HG03064 (cell line): ENCODE measurements at regions not wholly inside any gene's neighbourhood (a gene's known extent, or its start where the extent isn't known, plus 50 kb on each side); places are given as distances from the start of the nearest gene placed in this dataset.
A peak's percentile ranks its signal among the peaks of the same experiment; 100 is the strongest.
"Not testable (repeated sequence)": the region's sequence is repeated elsewhere in the genome, so short reads cannot be mapped to it uniquely, and the experiment has no call there.

Source experiments
- ATAC-seq: cut with Tn5 transposase; IDR thresholded peaks from one replicate; pipeline ENCODE4 v1.9.1; 2021; ENCODE audit warnings: low read depth; ENCODE audit not compliant: unreplicated experiment

DNA sequence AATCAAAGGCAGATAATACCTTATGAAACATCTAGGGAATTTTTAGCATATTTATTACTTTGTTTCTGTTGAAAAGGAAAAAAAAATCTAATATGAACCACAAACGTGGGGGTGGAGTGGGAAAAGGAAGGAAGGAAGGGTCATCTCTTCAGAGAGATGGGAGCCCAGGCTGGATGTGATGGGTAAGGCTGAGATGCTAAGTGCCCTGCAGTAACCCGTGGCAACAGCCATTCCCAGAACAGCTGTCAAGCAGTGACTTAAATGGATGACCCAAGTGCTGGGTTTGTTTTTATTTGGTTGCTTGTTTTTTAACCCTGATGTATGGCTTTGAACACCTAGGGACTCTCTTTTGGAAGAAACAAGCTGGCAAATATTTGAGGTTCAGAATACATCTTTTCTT is 50.7 kb upstream of the KLF7 start:
- no peak for ATAC-seq

DNA sequence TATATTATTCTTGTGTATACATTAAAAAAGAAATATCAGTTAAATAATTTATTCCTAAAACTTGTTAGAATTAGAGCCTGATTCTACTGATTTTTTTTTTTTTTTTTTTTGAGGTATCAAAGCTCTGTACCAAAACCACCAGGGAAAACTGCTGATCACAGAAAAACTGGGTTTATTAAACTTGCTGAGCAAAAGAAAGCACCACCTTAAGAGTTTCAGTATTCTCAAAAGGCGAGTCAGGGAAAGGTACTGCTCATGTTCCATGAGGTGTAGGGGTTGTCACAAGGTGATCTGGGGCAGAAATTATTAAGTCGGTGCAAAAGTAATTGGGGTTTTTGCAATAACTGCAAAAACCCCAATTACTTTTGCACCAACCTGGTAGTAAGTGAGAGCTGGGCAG is 51.7 kb upstream of the KLF7 start:
- no peak for ATAC-seq

DNA sequence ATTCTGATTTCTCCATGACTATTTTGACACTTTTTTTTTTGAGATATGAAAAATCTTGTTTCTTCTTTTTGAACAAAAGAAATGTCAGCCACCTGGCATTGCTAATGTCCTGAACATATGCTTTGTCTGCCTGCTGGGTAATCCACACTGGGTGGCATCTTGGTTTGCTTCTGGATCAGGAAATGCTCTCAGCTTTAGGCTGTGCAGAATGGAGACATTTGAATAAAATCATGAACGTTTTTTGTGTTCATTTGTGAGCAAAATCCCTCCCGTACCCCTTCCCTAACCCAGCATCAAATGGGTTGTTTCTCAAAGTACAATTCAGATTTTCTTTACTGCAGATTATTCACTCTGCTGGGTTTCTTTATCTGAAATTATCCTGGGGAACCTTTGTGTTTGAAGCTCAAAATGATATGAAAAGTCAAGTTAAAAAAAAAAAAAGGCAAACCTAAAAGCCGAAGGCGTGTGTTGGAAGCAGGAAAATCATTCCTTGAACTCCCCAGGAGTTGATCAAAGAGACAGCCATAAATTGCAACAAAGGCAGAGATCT is 53.4 kb upstream of the KLF7 start:
- no peak for ATAC-seq

DNA sequence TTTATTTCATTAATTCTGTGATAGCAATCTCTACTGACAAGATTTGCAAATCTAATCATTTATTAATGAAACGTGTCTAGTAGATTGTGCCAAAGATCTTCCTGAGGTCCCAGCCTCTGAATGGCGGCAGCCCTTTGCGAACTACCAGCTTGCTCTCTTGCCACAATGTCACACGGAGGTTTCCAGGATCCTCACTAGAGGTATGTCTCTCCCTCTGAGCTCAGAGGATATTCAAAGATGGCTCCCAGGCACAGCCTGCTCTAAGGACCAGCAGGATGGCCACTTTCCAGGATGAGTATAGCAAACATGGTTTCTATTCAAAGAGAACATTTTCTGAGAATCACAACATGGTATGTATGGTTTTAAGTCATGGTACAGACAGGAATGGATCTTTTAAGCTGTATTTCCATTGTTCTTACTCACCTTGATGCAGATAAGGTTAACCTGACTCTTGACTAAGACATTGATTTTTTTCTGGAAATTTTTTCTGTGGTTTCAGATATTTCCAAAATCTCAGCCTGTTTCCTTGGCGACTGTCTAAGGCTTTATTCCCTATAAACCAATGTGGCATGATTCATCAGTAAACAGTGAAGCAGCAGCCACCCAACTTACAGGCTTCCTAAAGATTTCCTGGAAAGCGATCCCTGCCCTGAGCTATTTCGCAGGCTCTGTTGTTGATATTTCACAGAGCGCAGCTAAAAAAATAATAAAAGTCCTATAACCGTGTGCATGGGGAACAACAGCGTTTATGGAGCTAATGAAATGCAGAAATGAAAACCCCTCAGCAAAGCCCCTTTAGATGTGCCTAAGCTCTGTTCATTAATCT is 54.1 kb upstream of the KLF7 start:
- ATAC-seq, result no peak

DNA sequence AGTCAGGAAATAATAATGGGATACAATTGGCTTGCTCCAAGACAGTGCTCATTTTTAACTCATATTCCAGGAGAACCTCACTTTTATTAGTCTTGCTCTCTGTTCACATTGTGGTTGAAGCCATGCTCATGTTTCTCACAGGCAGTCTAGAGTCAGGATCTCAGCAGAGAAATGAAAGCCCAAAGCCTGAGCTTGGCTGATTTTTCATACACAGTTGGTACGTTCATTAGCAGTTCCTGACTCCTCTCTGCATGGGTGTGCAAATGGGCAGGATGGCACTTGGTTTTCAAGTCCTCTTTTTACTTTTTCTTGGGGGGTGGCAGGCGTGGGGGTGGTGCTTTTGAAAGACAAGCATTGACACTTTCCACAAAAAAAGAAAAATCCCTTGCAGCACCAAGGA is 56.0 kb upstream of the KLF7 start:
- ATAC-seq, result no peak

GRCh38 chr2:207223051-207223450 is 57.3 kb upstream of the KLF7 start:
- ATAC-seq, result peak; percentile 53

GRCh38 chr2:207224381-207224780 is 58.6 kb upstream of the KLF7 start:
- no peak for ATAC-seq

DNA sequence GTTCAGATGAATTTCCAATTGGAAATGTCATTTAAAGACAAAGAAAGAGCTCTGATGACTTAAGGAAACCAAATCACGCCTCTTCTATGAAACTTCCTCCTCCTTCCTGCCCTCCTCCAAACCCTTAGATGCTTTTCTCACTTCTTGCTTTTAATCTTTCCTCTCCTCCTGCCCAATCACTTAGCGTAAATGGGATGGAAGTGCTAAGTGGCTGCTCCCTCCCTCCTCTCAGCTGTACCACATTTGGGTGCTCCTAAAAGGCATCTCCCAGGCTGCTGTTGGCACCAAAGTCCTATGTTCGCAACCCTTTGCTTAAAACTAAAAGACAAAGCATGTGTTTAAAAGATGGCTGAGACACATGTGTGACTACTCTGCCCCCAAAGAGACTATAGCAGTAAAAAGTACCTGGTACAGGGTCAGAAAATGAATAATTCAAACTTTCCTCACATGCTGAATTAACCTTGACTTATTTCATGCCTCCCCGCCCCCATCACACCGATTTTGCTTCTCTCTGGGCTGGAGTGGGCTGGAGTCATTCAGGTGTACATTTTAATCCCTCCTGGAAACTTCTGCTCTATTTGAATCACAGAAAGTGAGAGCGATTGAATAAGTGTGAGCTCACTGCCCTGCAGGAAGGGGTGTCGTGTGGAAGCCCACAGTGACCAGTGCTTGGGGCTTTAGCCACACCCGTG is 59.2 kb upstream of the KLF7 start:
- no peak for ATAC-seq

DNA sequence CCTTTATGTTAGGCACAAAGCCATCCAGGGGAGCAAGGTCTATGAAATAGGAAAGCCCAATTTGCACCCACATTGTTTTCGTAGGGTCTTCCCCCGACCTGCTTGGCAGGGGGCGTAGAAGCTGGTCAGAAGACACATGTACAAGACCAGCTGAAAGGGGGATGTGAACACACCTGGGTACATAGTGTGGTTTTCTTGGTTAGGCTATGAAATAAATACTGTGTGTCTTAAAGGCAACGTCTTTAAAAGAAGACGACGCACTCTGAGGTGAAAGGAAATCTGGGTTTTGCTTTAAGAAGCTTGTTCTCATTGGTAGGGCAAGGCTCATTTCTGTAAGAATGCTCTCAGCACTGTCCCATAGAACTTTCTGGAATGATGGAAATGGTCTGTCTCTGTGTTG is 60.0 kb upstream of the KLF7 start:
- ATAC-seq, result no peak

- no peak for ATAC-seq
These were observed 60.5 kb upstream of the KLF7 start for GRCh38 chr2:207226243-207226642.

GRCh38 chr2:207226671-207227061 is 60.9 kb upstream of the KLF7 start:
- ATAC-seq, result no peak

- ATAC-seq, result no peak
These were observed 61.5 kb upstream of the KLF7 start for GRCh38 chr2:207227062-207227748.

- no peak for ATAC-seq
These were observed 62.0 kb upstream of the KLF7 start for GRCh38 chr2:207227749-207228145.

DNA sequence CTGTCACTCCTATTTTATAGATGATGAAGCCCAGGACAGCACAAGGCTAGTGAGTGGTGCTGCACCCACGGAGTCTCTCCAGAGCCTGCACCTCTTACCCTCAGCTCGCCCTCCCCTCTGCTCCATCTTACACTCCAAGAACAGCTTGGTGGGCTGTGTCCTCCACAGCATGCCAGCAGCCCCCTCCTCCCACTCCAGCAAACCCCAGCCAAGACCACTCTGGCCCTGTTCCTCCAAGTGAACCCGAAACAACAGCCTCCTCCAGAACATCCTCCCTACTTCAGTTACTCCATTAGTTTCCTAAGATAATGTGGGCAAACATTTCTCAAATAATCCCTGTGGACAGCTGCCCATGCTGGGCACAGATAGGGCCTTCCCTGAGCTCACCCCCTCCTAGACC is 62.7 kb upstream of the KLF7 start:
- no peak for ATAC-seq

DNA sequence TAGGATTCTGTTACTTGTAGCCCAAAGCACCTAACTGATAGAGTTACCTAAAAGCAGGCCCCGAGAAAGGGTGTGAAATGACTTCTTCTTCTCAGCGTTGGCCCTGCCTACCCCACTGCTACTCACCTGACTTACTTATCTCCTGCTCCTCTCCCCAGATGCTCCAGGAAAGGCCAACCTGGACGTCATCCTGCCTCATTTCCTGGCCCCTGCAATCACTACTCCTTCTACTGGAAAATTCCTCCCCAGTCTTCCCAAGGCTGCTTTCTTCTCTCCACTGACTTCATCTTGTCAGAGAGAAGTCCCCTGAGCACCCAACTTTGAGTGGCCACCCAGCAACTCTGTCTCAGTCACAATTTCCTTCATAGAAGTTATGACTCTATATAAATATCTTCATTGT is 63.4 kb upstream of the KLF7 start:
- no peak for ATAC-seq

- no peak for ATAC-seq
These were observed 64.7 kb upstream of the KLF7 start for GRCh38 chr2:207230261-207231105.

- no peak for ATAC-seq
These were observed 65.5 kb upstream of the KLF7 start for GRCh38 chr2:207231106-207231865.

- ATAC-seq, result no peak
These were observed 66.2 kb upstream of the KLF7 start for GRCh38 chr2:207231967-207232366.

DNA sequence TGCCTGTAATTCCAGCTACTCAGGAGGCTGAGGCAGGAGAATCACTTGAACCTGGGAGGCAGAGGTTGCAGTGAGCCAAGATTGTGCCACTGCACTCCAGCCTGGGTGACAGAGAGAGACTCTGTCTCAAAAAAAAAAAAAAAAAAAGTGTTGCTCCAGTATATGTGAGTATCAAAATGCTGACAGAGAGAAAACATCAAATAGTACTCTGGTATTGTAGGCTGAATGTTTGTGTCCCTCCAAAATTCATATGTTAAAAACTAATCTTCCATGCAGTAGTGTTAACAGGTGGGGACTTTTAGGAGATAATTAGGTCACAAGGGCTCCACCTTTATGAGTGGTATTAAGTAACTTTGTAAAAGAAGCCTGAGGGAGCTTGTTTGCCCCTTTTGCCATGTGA is 67.4 kb upstream of the KLF7 start:
- not testable (repeated sequence) for ATAC-seq

GRCh38 chr2:207233731-207234130 is 68.0 kb upstream of the KLF7 start:
- ATAC-seq, result no peak
